ENCODE measurements at regions not wholly inside any gene's neighbourhood (a gene's known extent, or its start where the extent isn't known, plus 50 kb on each side); places are given as distances from the start of the nearest gene placed in this dataset.

DNA sequence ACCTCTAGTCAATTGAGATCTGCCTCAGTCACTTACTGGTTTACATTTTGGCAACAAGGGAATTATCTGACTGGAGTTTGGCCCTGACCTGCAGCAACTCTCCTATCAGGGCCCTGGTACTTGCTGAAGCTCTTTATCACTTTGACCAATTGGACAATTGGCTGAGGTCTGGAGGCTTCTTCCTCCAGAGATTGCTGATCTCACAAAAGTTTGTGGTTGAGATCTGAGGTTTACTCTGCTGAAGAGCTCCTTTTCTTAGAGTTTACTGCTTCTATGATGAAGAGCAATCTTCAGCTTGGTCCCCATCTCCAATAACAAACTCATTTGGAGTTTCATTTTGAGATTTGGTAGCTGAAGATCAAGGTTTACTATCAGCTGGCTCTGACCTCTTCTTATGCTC lies 276.9 kb upstream of the SGCG start (continued):
- no peak for TF ChIP-seq RAD21 (IDR thresholded peaks at IDR 0.05 in 1 of 2, conservative IDR thresholded peaks at IDR 0.05 in 1 of 2; ENCODE audit: low read depth in 2 of 2, low read length in 2 of 2)
